ENCODE measurements at regions not wholly inside any gene's neighbourhood (a gene's known extent, or its start where the extent isn't known, plus 50 kb on each side); places are given as distances from the start of the nearest gene placed in this dataset.

- Mint-ChIP-seq H3K27ac (no peak overlapping the region), H3K9me3 (no peaks in the 10 kb centered on the region)
These were observed 116.9 kb upstream of the IRX5 start for GRCh38 chr16:54813778-54814177.

GRCh38 chr16:54812229-54812628, 118.4 kb upstream of the IRX5 start:
- H3K27ac Mint-ChIP-seq: no peak overlapping the region
- no peak for DNase-seq
- peak; percentile 15; the same call in 1 of the 2 replicates for TF ChIP-seq CTCF (IDR thresholded peaks at IDR 0.05)
- no peaks in the 10 kb centered on the region for H3K36me3 Mint-ChIP-seq (ENCODE audit: low read depth)
- no peaks in the 10 kb centered on the region for H3K4me1 Mint-ChIP-seq (ENCODE audit: low read depth)
- peaks cover 6% of the 10 kb centered on the region for H3K27me3 Mint-ChIP-seq (ENCODE audit: insufficient read depth)
- no peak overlapping the region for H3K4me3 Mint-ChIP-seq
- no peaks in the 10 kb centered on the region for H3K9me3 Mint-ChIP-seq

More at GRCh38 chr16:54813778-54814177, 116.9 kb upstream of the IRX5 start:
- no peak for DNase-seq
- H3K4me1 Mint-ChIP-seq (ENCODE audit: low read depth): no peaks in the 10 kb centered on the region
- no peaks in the 10 kb centered on the region for H3K36me3 Mint-ChIP-seq (ENCODE audit: low read depth)
- peaks cover 6% of the 10 kb centered on the region for H3K27me3 Mint-ChIP-seq (ENCODE audit: insufficient read depth)
- no peak for TF ChIP-seq CTCF (IDR thresholded peaks at IDR 0.05)
- no peak overlapping the region for H3K4me3 Mint-ChIP-seq

- Mint-ChIP-seq H3K9me3 (no peaks in the 10 kb centered on the region), H3K36me3 (ENCODE audit: low read depth) (no peaks in the 10 kb centered on the region)
- no peak for TF ChIP-seq CTCF (IDR thresholded peaks at IDR 0.05)
These were observed 121.8 kb upstream of the IRX5 start for GRCh38 chr16:54808890-54809289.

GRCh38 chr16:54806881-54807360, 123.7 kb upstream of the IRX5 start:
- no peak for DNase-seq
- Mint-ChIP-seq H3K27ac (no peak overlapping the region), H3K9me3 (no peaks in the 10 kb centered on the region), H3K4me3 (no peak overlapping the region), H3K36me3 (ENCODE audit: low read depth) (no peaks in the 10 kb centered on the region), H3K27me3 (ENCODE audit: insufficient read depth) (peaks cover 2% of the 10 kb centered on the region; the same call in 1 of the 2 replicates), H3K4me1 (ENCODE audit: low read depth) (no peaks in the 10 kb centered on the region)
- TF ChIP-seq CTCF (IDR thresholded peaks at IDR 0.05): no peak

More at GRCh38 chr16:54808890-54809289, 121.8 kb upstream of the IRX5 start:
- H3K4me3 Mint-ChIP-seq: no peak overlapping the region
- no peaks in the 10 kb centered on the region for H3K4me1 Mint-ChIP-seq (ENCODE audit: low read depth)
- no peak overlapping the region for H3K27ac Mint-ChIP-seq
- peaks cover 5% of the 10 kb centered on the region for H3K27me3 Mint-ChIP-seq (ENCODE audit: insufficient read depth)
- DNase-seq: no peak

GRCh38 chr16:54806378-54806777, 124.3 kb upstream of the IRX5 start:
- DNase-seq: no peak
- TF ChIP-seq CTCF (IDR thresholded peaks at IDR 0.05): no peak
- Mint-ChIP-seq H3K27ac (no peak overlapping the region), H3K4me1 (ENCODE audit: low read depth) (no peaks in the 10 kb centered on the region), H3K4me3 (no peak overlapping the region), H3K9me3 (no peaks in the 10 kb centered on the region), H3K27me3 (ENCODE audit: insufficient read depth) (peaks cover 2% of the 10 kb centered on the region; the same call in 1 of the 2 replicates), H3K36me3 (ENCODE audit: low read depth) (no peaks in the 10 kb centered on the region)

GRCh38 chr16:54805648-54806047, 125.0 kb upstream of the IRX5 start:
- Mint-ChIP-seq H3K27me3 (ENCODE audit: insufficient read depth) (peaks cover 2% of the 10 kb centered on the region; the same call in 1 of the 2 replicates), H3K4me3 (no peak overlapping the region), H3K27ac (no peak overlapping the region), H3K9me3 (no peaks in the 10 kb centered on the region), H3K4me1 (ENCODE audit: low read depth) (no peaks in the 10 kb centered on the region), H3K36me3 (ENCODE audit: low read depth) (no peaks in the 10 kb centered on the region)
- no peak for DNase-seq
- no peak for TF ChIP-seq CTCF (IDR thresholded peaks at IDR 0.05)

All from HFFc6 (cell line).